ENCODE measurements at regions not wholly inside any gene's neighbourhood (a gene's known extent, or its start where the extent isn't known, plus 50 kb on each side); places are given as distances from the start of the nearest gene placed in this dataset.

- no peak overlapping the region for H3K4me3 ChIP-seq
- H3K9me3 ChIP-seq, result no peaks in the 10 kb centered on the region
- no peaks in the 10 kb centered on the region for H3K36me3 ChIP-seq
- DNase-seq (ENCODE audit: low spot score), result no peak
- no peaks in the 10 kb centered on the region for H3K4me1 ChIP-seq (ENCODE audit: control insufficient read depth in 1 of 2, low read depth in 2 of 2)
- ATAC-seq (ENCODE audit: insufficient number of reproducible peaks, low FRiP score, low read depth), result no peak
- H3K27me3 ChIP-seq (replicated peaks; ENCODE audit: insufficient read depth), result no peaks in the 10 kb centered on the region
- H3K27ac ChIP-seq, result no peak overlapping the region
- no peak for TF ChIP-seq CTCF (IDR thresholded peaks at IDR 0.05)
Observed at GRCh38 chr6:97594844-97595243, 311.8 kb upstream of the MMS22L start.

- no peaks in the 10 kb centered on the region for H3K4me1 ChIP-seq (ENCODE audit: control insufficient read depth in 1 of 2, low read depth in 2 of 2)
- no peak for TF ChIP-seq CTCF (IDR thresholded peaks at IDR 0.05)
- no peak for DNase-seq (ENCODE audit: low spot score)
- no peaks in the 10 kb centered on the region for H3K9me3 ChIP-seq
- ATAC-seq (ENCODE audit: insufficient number of reproducible peaks, low FRiP score, low read depth), result no peak
- no peak overlapping the region for H3K27ac ChIP-seq
- H3K36me3 ChIP-seq, result no peaks in the 10 kb centered on the region
- no peaks in the 10 kb centered on the region for H3K27me3 ChIP-seq (replicated peaks; ENCODE audit: insufficient read depth)
- H3K4me3 ChIP-seq, result no peak overlapping the region
Observed at GRCh38 chr6:97621111-97621510, 338.1 kb upstream of the MMS22L start.

- H3K4me1 ChIP-seq (ENCODE audit: control insufficient read depth in 1 of 2, low read depth in 2 of 2), result peaks cover 0 to 8% of the 10 kb centered on the region in 2 donors
- ATAC-seq (ENCODE audit: insufficient number of reproducible peaks, low FRiP score, low read depth), result no peak
- H3K4me3 ChIP-seq, result no peak overlapping the region
- no peaks in the 10 kb centered on the region for H3K9me3 ChIP-seq
- no peak for TF ChIP-seq CTCF (IDR thresholded peaks at IDR 0.05)
- no peak overlapping the region for H3K27ac ChIP-seq
- H3K27me3 ChIP-seq (replicated peaks; ENCODE audit: insufficient read depth), result no peaks in the 10 kb centered on the region
- DNase-seq (ENCODE audit: low spot score), result no peak
- no peaks in the 10 kb centered on the region for H3K36me3 ChIP-seq
Observed at GRCh38 chr6:97626671-97627441, 343.8 kb upstream of the MMS22L start.

- no peaks in the 10 kb centered on the region for H3K9me3 ChIP-seq
- H3K36me3 ChIP-seq, result no peaks in the 10 kb centered on the region
- no peak for ATAC-seq (ENCODE audit: insufficient number of reproducible peaks, low FRiP score, low read depth)
- H3K27ac ChIP-seq, result no peak overlapping the region
- H3K27me3 ChIP-seq (replicated peaks; ENCODE audit: insufficient read depth), result no peaks in the 10 kb centered on the region
- peaks cover 0 to 8% of the 10 kb centered on the region in 2 donors for H3K4me1 ChIP-seq (ENCODE audit: control insufficient read depth in 1 of 2, low read depth in 2 of 2)
- no peak for DNase-seq (ENCODE audit: low spot score)
- no peak for TF ChIP-seq CTCF (IDR thresholded peaks at IDR 0.05)
- no peak overlapping the region for H3K4me3 ChIP-seq
Observed at GRCh38 chr6:97629180-97629579, 346.2 kb upstream of the MMS22L start.

- DNase-seq (ENCODE audit: low spot score), result no peak
- Histone ChIP-seq H3K27me3 (replicated peaks; ENCODE audit: insufficient read depth) (no peaks in the 10 kb centered on the region), H3K36me3 (no peaks in the 10 kb centered on the region), H3K4me1 (ENCODE audit: control insufficient read depth in 1 of 2, low read depth in 2 of 2) (peaks cover 0 to 8% of the 10 kb centered on the region in 2 donors), H3K9me3 (no peaks in the 10 kb centered on the region), H3K4me3 (no peak overlapping the region), H3K27ac (no peak overlapping the region)
- ATAC-seq (ENCODE audit: insufficient number of reproducible peaks, low FRiP score, low read depth), result no peak
- no peak for TF ChIP-seq CTCF (IDR thresholded peaks at IDR 0.05)
Observed at GRCh38 chr6:97630604-97631003, 347.6 kb upstream of the MMS22L start.
